ENCODE measurements at regions not wholly inside any gene's neighbourhood (a gene's known extent, or its start where the extent isn't known, plus 50 kb on each side); places are given as distances from the start of the nearest gene placed in this dataset.

GRCh38 chr14:62064751-62065323 is 302.6 kb downstream of the SNAPC1 start:
- no peak for TF ChIP-seq CTCF (IDR thresholded peaks at IDR 0.05)
- TF ChIP-seq ZFX (IDR thresholded peaks at IDR 0.05; ENCODE audit: borderline replicate concordance): no peak

All from 22Rv1 (cell line).